H7 (cell line): ENCODE measurements at regions not wholly inside any gene's neighbourhood (a gene's known extent, or its start where the extent isn't known, plus 50 kb on each side); places are given as distances from the start of the nearest gene placed in this dataset.

Experiments
- DNase-seq: peaks from one replicate; pipeline ENCODE4 v3.0.0; 2012
- H3K27me3 ChIP-seq: 2 replicates; pipeline ENCODE4 v1.6.0; 2011; ENCODE audit warnings: mild to moderate bottlenecking, low read length; ENCODE audit not compliant: control insufficient read depth, insufficient read depth
- H3K36me3 ChIP-seq: replicated peaks from 2 replicates; pipeline ENCODE4 v1.5.1; 2011; ENCODE audit warnings: low read length; ENCODE audit not compliant: control insufficient read depth, insufficient read depth
- H3K4me3 ChIP-seq: 2 replicates; pipeline ENCODE4 v1.5.1; 2011; ENCODE audit warnings: low read depth, mild to moderate bottlenecking, control low read depth, low read length, moderate library complexity; ENCODE audit not compliant: insufficient read depth

DNA sequence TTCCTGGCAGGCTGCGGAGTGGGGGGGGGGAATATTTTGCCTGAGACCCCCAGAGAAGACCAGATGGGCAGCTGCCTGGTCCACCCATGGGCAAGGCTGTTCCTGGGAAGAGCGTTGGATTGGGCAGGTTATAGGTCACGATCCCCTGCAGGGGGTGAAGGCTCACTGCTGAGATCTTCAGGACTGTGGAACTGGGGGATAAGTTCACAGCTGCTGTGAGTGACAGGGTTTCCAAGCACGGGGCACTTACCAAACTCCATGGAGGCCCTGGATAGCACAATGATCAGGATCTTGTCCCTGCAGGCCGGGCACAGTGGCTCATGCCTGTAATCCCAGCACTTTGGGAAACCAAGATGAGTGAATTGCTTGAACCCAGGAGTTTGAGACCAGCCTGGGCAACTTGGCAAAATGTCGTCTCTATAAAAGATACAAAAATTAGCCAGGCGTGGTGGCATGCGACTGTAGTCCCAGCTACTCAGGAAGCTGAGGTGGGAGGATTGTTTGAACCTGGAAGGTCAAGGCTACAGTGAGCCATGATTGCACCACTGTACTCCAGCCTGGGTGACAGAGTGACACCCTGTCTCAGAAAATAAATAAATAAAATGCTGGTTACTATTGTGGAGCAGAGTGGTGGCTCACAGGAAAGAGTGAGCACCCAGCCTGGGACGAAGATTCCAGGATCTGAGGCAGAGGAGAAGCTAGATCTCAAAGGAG, 68.0 kb upstream of the HELT start:
- Histone ChIP-seq H3K36me3 (no peaks in the 10 kb centered on the region), H3K4me3 (no peak overlapping the region), H3K27me3 (no peaks in the 10 kb centered on the region)
- DNase-seq = no peak

GRCh38 chr4:184950926-184951325, 67.4 kb upstream of the HELT start:
- no peaks in the 10 kb centered on the region for H3K36me3 ChIP-seq
- no peaks in the 10 kb centered on the region for H3K27me3 ChIP-seq
- no peak for DNase-seq
- H3K4me3 ChIP-seq = no peak overlapping the region

DNA sequence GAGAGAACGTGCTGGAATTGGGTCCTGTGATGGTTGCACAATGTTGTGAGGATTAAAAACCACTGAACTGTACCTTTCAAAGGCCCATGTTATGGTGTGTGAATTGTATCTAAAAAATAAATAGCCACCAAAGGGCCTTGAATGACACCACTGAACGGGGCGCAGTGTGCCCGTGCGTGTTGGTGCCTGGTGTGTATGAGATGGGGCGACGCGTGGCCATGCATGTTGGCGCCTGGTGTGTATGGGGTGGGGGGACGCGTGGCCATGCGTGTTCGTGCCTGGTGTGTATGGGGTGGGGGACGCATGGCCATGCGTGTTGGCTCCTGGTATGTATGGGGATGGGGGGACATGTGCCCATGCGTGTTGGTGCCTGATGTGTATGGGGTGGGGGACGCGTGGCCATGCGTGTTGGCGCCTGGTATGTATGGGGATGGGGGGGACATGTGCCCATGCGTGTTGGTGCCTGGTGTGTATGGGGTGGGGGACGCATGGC, 66.6 kb upstream of the HELT start:
- Histone ChIP-seq H3K27me3 (no peaks in the 10 kb centered on the region), H3K4me3 (no peak overlapping the region), H3K36me3 (no peaks in the 10 kb centered on the region)
- DNase-seq = no peak

DNA sequence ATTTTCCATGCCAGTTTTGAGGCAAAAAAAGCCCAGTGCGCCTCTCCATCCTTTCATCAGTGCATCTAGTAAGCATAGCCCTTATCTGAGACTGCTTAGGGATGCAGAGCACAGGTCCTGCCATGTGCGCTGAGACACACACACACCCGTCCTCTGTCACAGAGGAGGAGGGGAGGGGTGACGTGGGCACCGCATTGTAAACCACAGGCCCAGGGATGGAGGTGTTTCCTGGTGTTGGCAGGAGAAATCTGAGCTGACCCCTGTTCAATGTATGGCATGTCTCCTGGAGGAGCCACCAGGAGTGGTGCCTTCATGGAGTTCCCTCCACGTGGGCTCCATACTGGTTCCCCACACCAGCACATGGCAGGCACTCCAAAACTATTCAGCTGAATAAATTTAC, 65.8 kb upstream of the HELT start:
- Histone ChIP-seq H3K27me3 (no peaks in the 10 kb centered on the region), H3K4me3 (no peak overlapping the region), H3K36me3 (no peaks in the 10 kb centered on the region)
- DNase-seq = no peak

DNA sequence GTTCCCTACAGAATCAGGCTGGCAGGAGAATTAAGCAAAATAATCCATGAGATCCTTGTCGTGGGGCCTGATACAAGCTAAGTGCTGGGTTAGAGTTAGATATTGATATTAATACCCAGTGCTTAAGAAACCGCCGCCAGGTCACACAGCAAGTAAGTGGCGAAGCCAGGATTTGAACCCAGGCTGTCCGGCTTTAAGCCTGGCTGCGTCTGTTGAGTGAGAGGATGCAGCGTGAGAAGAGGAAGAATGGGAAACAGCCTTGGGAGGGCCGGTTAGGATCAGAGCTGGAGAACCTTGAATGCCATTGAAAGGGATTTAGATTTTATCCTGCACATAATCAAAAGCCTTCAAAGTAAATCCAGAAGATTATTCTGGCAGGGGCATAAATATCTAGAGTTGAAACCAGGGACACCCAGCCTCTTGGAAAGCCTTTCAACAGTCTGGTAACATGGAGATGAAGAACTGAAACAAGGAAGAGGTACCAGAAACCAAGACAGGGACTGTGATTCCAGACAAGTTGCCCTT, 64.8 kb upstream of the HELT start:
- DNase-seq = no peak

DNA sequence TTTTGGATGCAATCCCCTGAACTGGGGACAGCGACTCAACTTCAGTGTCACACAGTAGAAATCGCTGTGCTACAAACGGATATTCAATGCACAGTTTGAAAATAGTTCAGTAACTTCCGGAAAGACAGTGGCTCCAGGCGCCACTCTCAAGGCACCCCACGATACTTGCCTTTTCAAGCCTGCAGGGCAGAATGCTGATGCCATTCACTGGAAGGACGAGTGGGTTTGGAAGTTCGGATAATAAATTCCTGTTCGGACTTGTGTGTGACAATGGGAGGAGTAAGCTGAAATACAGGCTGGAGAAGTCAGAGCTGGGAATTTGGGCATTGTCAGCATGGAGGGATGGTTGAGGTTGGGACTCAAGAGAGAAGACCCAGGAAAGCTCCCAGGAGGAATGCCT, 64.3 kb upstream of the HELT start:
- Histone ChIP-seq H3K36me3 (no peaks in the 10 kb centered on the region), H3K27me3 (no peaks in the 10 kb centered on the region), H3K4me3 (no peak overlapping the region)
- no peak for DNase-seq

More for the DNA sequence above, 64.8 kb upstream of the HELT start:
- Histone ChIP-seq H3K4me3 (no peak overlapping the region), H3K27me3 (no peaks in the 10 kb centered on the region), H3K36me3 (no peaks in the 10 kb centered on the region)

DNA sequence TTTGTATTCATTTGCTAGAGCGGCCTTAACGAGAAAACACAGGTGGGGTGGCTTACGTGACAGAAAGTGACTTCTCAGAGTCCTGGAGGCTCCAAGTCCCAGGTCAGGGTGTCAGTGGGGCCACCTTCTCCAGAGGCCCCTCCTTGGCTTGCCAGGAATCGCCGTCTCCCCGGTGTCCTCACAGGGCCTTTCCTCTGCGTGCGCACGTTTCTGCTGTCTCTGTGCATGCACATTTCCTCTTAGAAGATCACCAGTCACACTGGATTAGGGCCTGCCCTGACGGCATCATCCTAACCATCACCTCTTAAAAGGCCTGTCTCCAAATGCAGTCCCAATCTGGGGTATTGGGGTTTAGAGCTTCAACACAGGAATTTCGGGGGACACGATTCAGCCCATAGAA, 63.8 kb upstream of the HELT start:
- Histone ChIP-seq H3K4me3 (no peak overlapping the region), H3K27me3 (no peaks in the 10 kb centered on the region), H3K36me3 (no peaks in the 10 kb centered on the region)
- DNase-seq = no peak

DNA sequence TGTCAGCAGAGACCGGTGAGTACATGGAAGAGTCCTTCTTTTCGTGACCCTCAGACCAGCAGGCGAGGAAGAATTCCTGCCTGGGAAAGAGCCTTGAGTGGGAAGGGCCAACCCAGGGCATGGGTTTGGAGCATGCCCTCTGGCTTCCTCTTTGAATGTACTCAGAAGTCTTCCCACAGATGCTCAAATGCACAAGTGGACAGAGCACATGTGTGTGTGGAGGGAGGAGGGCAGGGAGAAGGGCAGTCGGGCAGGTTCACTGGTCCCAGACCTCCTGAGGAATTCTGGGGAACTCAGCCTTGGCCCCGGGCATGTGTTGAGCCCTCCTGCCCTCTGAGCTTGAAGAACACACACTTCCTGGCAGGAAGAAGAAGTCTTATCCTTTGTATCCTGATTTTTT, 63.2 kb upstream of the HELT start:
- Histone ChIP-seq H3K36me3 (no peaks in the 10 kb centered on the region), H3K27me3 (no peaks in the 10 kb centered on the region), H3K4me3 (no peak overlapping the region)
- DNase-seq = no peak

DNA sequence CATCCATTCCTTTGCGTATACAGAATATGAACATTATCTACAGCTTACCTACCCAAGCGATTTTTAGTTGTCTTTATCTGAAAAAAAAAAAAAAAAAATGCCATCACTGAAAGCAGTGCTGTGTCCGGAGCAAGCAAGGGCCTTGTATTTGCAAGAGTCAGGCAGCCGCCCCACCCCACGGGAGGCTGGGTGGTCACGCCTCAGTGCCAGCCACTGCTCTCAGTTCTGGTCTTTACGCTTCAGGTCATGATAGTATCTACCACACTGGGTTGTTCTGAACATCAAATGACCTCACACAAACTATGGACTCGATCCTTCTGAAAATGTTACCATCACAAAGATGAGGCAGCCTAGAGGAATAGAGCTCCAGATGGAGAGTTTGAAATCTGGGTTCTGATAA, 62.7 kb upstream of the HELT start:
- H3K36me3 ChIP-seq = no peaks in the 10 kb centered on the region
- H3K27me3 ChIP-seq = no peaks in the 10 kb centered on the region
- H3K4me3 ChIP-seq = no peak overlapping the region
- DNase-seq = no peak

DNA sequence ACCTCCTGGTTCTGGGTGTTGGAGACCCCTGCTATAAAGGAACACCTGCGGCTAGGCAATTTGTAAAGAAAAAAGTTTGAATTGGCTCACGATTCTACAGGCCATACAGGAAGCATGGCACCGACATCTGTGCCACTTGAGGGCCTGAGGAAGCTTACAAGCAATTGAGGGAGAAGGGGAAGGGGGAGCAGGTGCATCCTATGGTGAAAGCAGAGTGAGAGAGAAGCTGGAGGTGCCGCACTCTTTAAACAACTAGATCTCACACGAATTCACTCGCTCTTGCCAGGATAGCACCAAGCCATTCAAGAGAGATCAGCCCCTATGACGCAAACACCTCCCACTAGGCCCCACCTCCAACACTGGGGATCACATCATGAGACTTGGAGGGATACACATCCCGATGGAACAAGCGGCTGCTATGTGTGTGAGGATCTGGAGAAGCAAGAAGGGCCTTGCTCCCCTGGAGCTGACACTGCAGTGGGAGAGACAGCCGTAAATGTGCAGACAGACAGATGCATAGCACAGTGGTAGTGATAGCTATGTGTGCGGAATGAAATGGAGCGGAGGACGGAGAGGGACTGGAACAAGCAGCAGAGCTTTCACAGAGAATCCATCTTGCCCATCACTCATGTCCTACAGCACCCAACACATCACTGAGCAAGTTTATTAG, 60.7 kb upstream of the HELT start:
- Histone ChIP-seq H3K36me3 (no peaks in the 10 kb centered on the region), H3K27me3 (no peaks in the 10 kb centered on the region), H3K4me3 (no peak overlapping the region)
- DNase-seq = no peak

DNA sequence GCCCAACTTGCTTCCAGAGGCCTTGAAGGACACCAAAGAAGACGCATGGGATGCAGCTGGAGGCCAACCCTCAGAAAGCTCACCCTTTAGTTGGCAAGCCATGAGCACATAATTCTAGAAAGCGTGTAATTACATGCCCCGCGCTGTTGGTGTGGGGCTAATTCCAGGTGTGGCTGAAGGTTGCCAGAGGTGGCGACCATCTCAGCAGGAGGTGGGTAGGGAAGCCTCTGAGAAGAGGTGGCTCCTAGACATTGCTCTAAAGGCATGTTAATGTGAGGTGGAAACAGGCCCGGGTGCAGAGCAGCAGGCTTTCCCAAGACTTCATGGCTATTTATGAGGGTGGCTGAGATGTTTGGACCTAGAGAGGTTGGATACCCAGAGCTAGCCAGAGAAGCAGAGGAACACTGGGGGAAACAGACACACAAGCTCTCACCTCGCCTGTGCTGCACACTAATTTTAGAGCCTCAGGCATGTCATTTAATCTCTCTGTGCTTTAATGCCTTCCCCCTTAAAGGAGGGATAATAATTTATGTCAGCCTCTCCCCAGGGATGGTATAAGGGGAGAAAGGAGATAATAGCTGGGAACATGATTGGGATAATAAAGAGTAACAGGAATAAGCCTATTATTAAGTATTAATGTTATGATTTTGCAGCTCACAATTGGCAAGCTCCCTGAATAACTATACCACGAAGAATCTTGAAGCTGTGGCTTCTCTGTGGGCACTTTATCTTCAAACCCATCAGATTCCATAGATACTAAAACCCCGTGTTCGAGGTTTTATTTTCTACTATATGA, 60.0 kb upstream of the HELT start:
- Histone ChIP-seq H3K27me3 (no peaks in the 10 kb centered on the region), H3K36me3 (no peaks in the 10 kb centered on the region), H3K4me3 (no peak overlapping the region)
- DNase-seq = no peak

- H3K36me3 ChIP-seq = no peaks in the 10 kb centered on the region
- H3K27me3 ChIP-seq = no peaks in the 10 kb centered on the region
- no peak overlapping the region for H3K4me3 ChIP-seq
- no peak for DNase-seq
These were observed 59.4 kb upstream of the HELT start for GRCh38 chr4:184958923-184959210.

GRCh38 chr4:184959309-184959708, 59.0 kb upstream of the HELT start:
- DNase-seq = no peak
- Histone ChIP-seq H3K4me3 (no peak overlapping the region), H3K36me3 (no peaks in the 10 kb centered on the region), H3K27me3 (no peaks in the 10 kb centered on the region)

GRCh38 chr4:184959786-184960185, 58.5 kb upstream of the HELT start:
- no peak for DNase-seq
- Histone ChIP-seq H3K36me3 (no peaks in the 10 kb centered on the region), H3K27me3 (no peaks in the 10 kb centered on the region), H3K4me3 (no peak overlapping the region)

GRCh38 chr4:184960505-184960971, 57.8 kb upstream of the HELT start:
- no peak for DNase-seq
- no peak overlapping the region for H3K4me3 ChIP-seq
- no peaks in the 10 kb centered on the region for H3K36me3 ChIP-seq
- H3K27me3 ChIP-seq = no peaks in the 10 kb centered on the region
